ENCODE measurements at regions not wholly inside any gene's neighbourhood (a gene's known extent, or its start where the extent isn't known, plus 50 kb on each side); places are given as distances from the start of the nearest gene placed in this dataset.

GRCh38 chr14:58705066-58705465, 67.3 kb downstream of the DACT1 start:
- H3K9ac ChIP-seq (ENCODE audit: extremely low read depth, low read length, poor library complexity, severe bottlenecking), result no peak overlapping the region
- H3K27me3 ChIP-seq (ENCODE audit: control insufficient read depth, insufficient read depth, low read length, poor library complexity, severe bottlenecking), result no peaks in the 10 kb centered on the region
- H3K4me1 Mint-ChIP-seq, result peaks cover 22% of the 10 kb centered on the region
- H3K4me3 ChIP-seq (ENCODE audit: low read length), result no peak overlapping the region
- no peaks in the 10 kb centered on the region for H3K36me3 Mint-ChIP-seq (ENCODE audit: low read depth)
- H3K4me3 Mint-ChIP-seq, result no peak overlapping the region
- no peaks in the 10 kb centered on the region for H3K9me3 Mint-ChIP-seq
- H3K4me1 ChIP-seq (ENCODE audit: control insufficient read depth, insufficient read depth, low read length), result peaks cover 7% of the 10 kb centered on the region
- TF ChIP-seq CTCF (conservative IDR thresholded peaks at IDR 0.05), result no peak
- no peaks in the 10 kb centered on the region for H3K36me3 ChIP-seq (ENCODE audit: control insufficient read depth, insufficient read depth, low read length)
- no peaks in the 10 kb centered on the region for H3K27me3 Mint-ChIP-seq (ENCODE audit: insufficient read depth)
- H3K27ac ChIP-seq (ENCODE audit: low read depth, low read length), result no peak overlapping the region
- DNase-seq, result no peak
- no peak overlapping the region for H3K27ac Mint-ChIP-seq
- no peaks in the 10 kb centered on the region for H3K9me3 ChIP-seq (ENCODE audit: control insufficient read depth, low read length)
- WGBS, 2 experiments (ENCODE audit: insufficient coverage in 1 of 2, insufficient read length in 1 of 2), result 97 to 100% methylated on average over 2 of the region's 2 CpGs

DNA sequence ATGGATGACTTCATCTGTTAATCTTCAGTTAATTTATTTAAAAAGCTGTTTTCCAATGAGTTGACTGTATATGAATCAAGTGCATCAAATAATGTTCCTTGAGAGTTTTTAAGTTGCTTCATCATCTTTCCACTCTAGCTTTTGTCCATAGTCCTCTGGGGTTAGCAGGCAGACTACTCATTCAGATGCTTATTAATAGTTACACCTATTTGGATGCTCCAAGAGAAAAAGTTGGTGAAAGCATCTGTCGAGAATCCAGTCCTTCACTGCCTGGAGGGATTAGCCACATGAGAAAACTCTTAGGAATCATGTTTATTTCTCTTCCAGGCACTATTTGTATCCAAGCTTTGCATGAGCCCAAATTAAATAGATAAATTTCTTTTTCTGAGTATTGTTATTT, 70.2 kb downstream of the DACT1 start:
- Histone ChIP-seq H3K4me3 (ENCODE audit: low read length) (no peak overlapping the region), H3K36me3 (ENCODE audit: control insufficient read depth, insufficient read depth, low read length) (no peaks in the 10 kb centered on the region), H3K27ac (ENCODE audit: low read depth, low read length) (no peak overlapping the region), H3K9me3 (ENCODE audit: control insufficient read depth, low read length) (no peaks in the 10 kb centered on the region), H3K4me1 (ENCODE audit: control insufficient read depth, insufficient read depth, low read length) (peaks cover 7% of the 10 kb centered on the region), H3K27me3 (ENCODE audit: control insufficient read depth, insufficient read depth, low read length, poor library complexity, severe bottlenecking) (no peaks in the 10 kb centered on the region), H3K9ac (ENCODE audit: extremely low read depth, low read length, poor library complexity, severe bottlenecking) (no peak overlapping the region)
- no peak for TF ChIP-seq CTCF (conservative IDR thresholded peaks at IDR 0.05)
- Mint-ChIP-seq H3K4me3 (no peak overlapping the region), H3K9me3 (no peaks in the 10 kb centered on the region), H3K27ac (no peak overlapping the region), H3K36me3 (ENCODE audit: low read depth) (no peaks in the 10 kb centered on the region), H3K4me1 (peaks cover 22% of the 10 kb centered on the region), H3K27me3 (ENCODE audit: insufficient read depth) (no peaks in the 10 kb centered on the region)
- DNase-seq, result no peak
- WGBS, 2 experiments (ENCODE audit: insufficient coverage in 1 of 2, insufficient read length in 1 of 2), result 78 to 100% methylated on average over 1 of the region's 1 CpG

GRCh38 chr14:58709949-58710348, 72.2 kb downstream of the DACT1 start:
- Mint-ChIP-seq H3K9me3 (no peaks in the 10 kb centered on the region), H3K27ac (no peak overlapping the region), H3K4me3 (no peak overlapping the region), H3K4me1 (peaks cover 8% of the 10 kb centered on the region), H3K36me3 (ENCODE audit: low read depth) (no peaks in the 10 kb centered on the region), H3K27me3 (ENCODE audit: insufficient read depth) (no peaks in the 10 kb centered on the region)
- H3K9me3 ChIP-seq (ENCODE audit: control insufficient read depth, low read length), result no peaks in the 10 kb centered on the region
- H3K9ac ChIP-seq (ENCODE audit: extremely low read depth, low read length, poor library complexity, severe bottlenecking), result no peak overlapping the region
- no peak for TF ChIP-seq CTCF (conservative IDR thresholded peaks at IDR 0.05)
- no peaks in the 10 kb centered on the region for H3K27me3 ChIP-seq (ENCODE audit: control insufficient read depth, insufficient read depth, low read length, poor library complexity, severe bottlenecking)
- H3K27ac ChIP-seq (ENCODE audit: low read depth, low read length), result no peak overlapping the region
- no peak for DNase-seq
- no peaks in the 10 kb centered on the region for H3K4me1 ChIP-seq (ENCODE audit: control insufficient read depth, insufficient read depth, low read length)
- H3K36me3 ChIP-seq (ENCODE audit: control insufficient read depth, insufficient read depth, low read length), result no peaks in the 10 kb centered on the region
- WGBS, 2 experiments (ENCODE audit: insufficient coverage in 1 of 2, insufficient read length in 1 of 2), result 70 to 84% methylated on average over 2 of the region's 2 CpGs
- no peak overlapping the region for H3K4me3 ChIP-seq (ENCODE audit: low read length)

Data from endodermal cell (in vitro differentiated cells).